GM12878 (cell line): ENCODE measurements at regions not wholly inside any gene's neighbourhood (a gene's known extent, or its start where the extent isn't known, plus 50 kb on each side); places are given as distances from the start of the nearest gene placed in this dataset.

Experiments used
- ATAC-seq: fragments of 200-7000 bp; cut with Tn5 transposase; 3 replicates; pipeline ENCODE4 v1.9.1; 2020; ENCODE audit warnings: mild to moderate bottlenecking, moderate library complexity
- BruUV-seq: library from RNA; stranded (reverse); fragments of 400-500 nt; replicated peaks from 2 replicates; lab custom pipeline; 2021; lab: Mats Ljungman, UMichigan
- CTCF ChIA-PET: fragments of 300-600 bp; sonication (Branson Sonifier 250); formaldehyde crosslinking; extraction: SDS; loops from one replicate; lab custom pipeline; 2021; ENCODE audit warnings: inconsistent platforms; lab: Yijun Ruan, JAX
- POLR2A ChIA-PET: fragments of 350-600 bp; formaldehyde crosslinking; extraction: SDS; loops from one replicate; lab custom pipeline; 2021; ENCODE audit warnings: inconsistent platforms; lab: Charles Lee
- RAD21 ChIA-PET: fragments of 300-600 bp; sonication (Branson Sonifier 250); formaldehyde crosslinking; loops from one replicate; lab custom pipeline; 2023; ENCODE audit warnings: antibody characterized with exemption; ENCODE audit not compliant: unreplicated experiment; lab: Charles Lee
- SMC1A ChIA-PET: fragments of 300-600 bp; sonication (Branson Sonifier 250); formaldehyde crosslinking; loops from one replicate; lab custom pipeline; 2023; ENCODE audit not compliant: unreplicated experiment, uncharacterized antibody; lab: Charles Lee
- DNase-seq: peaks from one replicate; pipeline ENCODE4 v3.0.0-alpha.2; 2011; ENCODE audit warnings: low read depth, low spot score
- FAIRE-seq: peaks from 3 replicates; lab custom pipeline; 2011; peaks lifted over from hg19 to GRCh38; lab: Jason Lieb, UNC
- H2AFZ ChIP-seq: 2 replicates; pipeline ENCODE4 v1.6.0; 2011; ENCODE audit warnings: low read depth, low read length, control low read depth; ENCODE audit not compliant: control insufficient read depth
- H3K27ac ChIP-seq: 2 replicates; pipeline ENCODE4 v1.5.1; 2011; ENCODE audit warnings: control low read depth; ENCODE audit not compliant: control insufficient read depth, insufficient read depth
- H3K27me3 ChIP-seq, 2 experiments: replicated peaks in 1 of 2; 2 replicates each; pipeline versions ENCODE4 v1.6.0 to v1.6.1; 2011; ENCODE audit warnings: low read length in 1 of 2; ENCODE audit not compliant: control insufficient read depth in 2 of 2, insufficient read depth in 2 of 2
- H3K36me3 ChIP-seq, 2 experiments: 2 replicates each; pipeline ENCODE4 v1.5.1; 2011; ENCODE audit warnings: low read length in 1 of 2; ENCODE audit not compliant: control insufficient read depth in 2 of 2, insufficient read depth in 2 of 2
- H3K4me1 ChIP-seq: 2 replicates; pipeline ENCODE4 v1.6.1; 2011; ENCODE audit warnings: mild to moderate bottlenecking, low read length, moderate library complexity, mixed read lengths; ENCODE audit not compliant: control insufficient read depth, insufficient read depth
- H3K4me2 ChIP-seq: 2 replicates; pipeline ENCODE4 v1.6.0; 2011; ENCODE audit warnings: control low read depth; ENCODE audit not compliant: control insufficient read depth, insufficient read depth
- H3K4me3 ChIP-seq: fragments of 200-600 bp; sonication (generic); 2 replicates; pipeline ENCODE4 v1.5.1; 2016
- H3K79me2 ChIP-seq: 2 replicates; pipeline ENCODE4 v1.6.0; 2011; ENCODE audit warnings: low read length; ENCODE audit not compliant: control insufficient read depth, insufficient read depth
- H3K9ac ChIP-seq: 2 replicates; pipeline ENCODE4 v1.8.0; 2011; ENCODE audit warnings: low read length, control low read depth, mixed read lengths; ENCODE audit not compliant: control insufficient read depth, insufficient read depth
- H3K9me3 ChIP-seq: replicated peaks from 3 replicates; pipeline ENCODE4 v1.5.1; 2011; ENCODE audit warnings: mild to moderate bottlenecking, low read length; ENCODE audit not compliant: control insufficient read depth, insufficient read depth
- H4K20me1 ChIP-seq: 2 replicates; pipeline ENCODE4 v1.6.0; 2011; ENCODE audit not compliant: control insufficient read depth, insufficient read depth
- BACH1 ChIP-seq: fragments of 450-650 bp; IDR thresholded peaks from 2 replicates; pipeline ENCODE4 v1.6.1; 2017; ENCODE audit warnings: mild to moderate bottlenecking, borderline replicate concordance
- MYB ChIP-seq: fragments of 150-350 bp; IDR thresholded peaks from 2 replicates; pipeline ENCODE4 v1.6.1; 2014; ENCODE audit warnings: mild to moderate bottlenecking, low read depth, low read length, borderline replicate concordance
- NBN ChIP-seq: fragments of 450-650 bp; IDR thresholded peaks from 2 replicates; pipeline ENCODE4 v1.6.1; 2016
- NR2C1 ChIP-seq: fragments of 450-650 bp; IDR thresholded peaks from 2 replicates; pipeline ENCODE4 v1.6.1; 2017; ENCODE audit warnings: antibody characterized with exemption, mild to moderate bottlenecking, moderate library complexity
- RAD21 ChIP-seq: IDR thresholded peaks from 2 replicates; pipeline ENCODE4 v1.6.1; 2011; ENCODE audit warnings: mild to moderate bottlenecking, low read depth, low read length, moderate library complexity; ENCODE audit not compliant: insufficient read depth
- WRNIP1 ChIP-seq: IDR thresholded peaks from 2 replicates; pipeline ENCODE4 v1.6.1; 2011; ENCODE audit warnings: low read depth, low read length, improper control_type of control experiment, borderline replicate concordance
- WGBS: methylation state at CpG from one replicate; pipeline ENCODE4 v1.1.6; 2016; ENCODE audit warnings: low lambda C conversion rate; ENCODE audit not compliant: insufficient replicate concordance, insufficient coverage; ENCODE audit errors: missing lambda C conversion rate; 5-methylcytosine and 5-hydroxymethylcytosine counted together
- in situ Hi-C: fragments of 300-500 bp; cut with MboI; formaldehyde crosslinking; loops from 9 replicates; pipeline ENCODE4 v1.14.3; 2018; ENCODE audit warnings: mixed read lengths
- intact Hi-C: fragments of 100-400 bp; cut with micrococcal nuclease; formaldehyde crosslinking; loops from one replicate; pipeline ENCODE4 v1.14.2; 2022; ENCODE audit not compliant: unreplicated experiment
- TF ChIP-seq, protein P1 (sequence below), 3 experiments: IDR thresholded peaks in 2 of 3; conservative IDR thresholded peaks in 1 of 3; 2 replicates each; pipeline ENCODE4 v1.5.1; 2011; ENCODE audit warnings: low read depth in 3 of 3, low read length in 3 of 3, mild to moderate bottlenecking in 3 of 3, control low read depth in 2 of 3, moderate library complexity in 2 of 3, inconsistent platforms in 1 of 3, mixed read lengths in 1 of 3; ENCODE audit not compliant: control insufficient read depth in 2 of 3, insufficient read depth in 1 of 3; ENCODE audit errors: extremely low read depth in 1 of 3

- CTCF ChIA-PET, result no interaction called here
- H4K20me1 ChIP-seq, result no peaks in the 10 kb centered on the region
- H3K9me3 ChIP-seq, result no peaks in the 10 kb centered on the region
- no peak overlapping the region for H3K4me2 ChIP-seq
- no peak for TF ChIP-seq BACH1
- no peak for TF ChIP-seq RAD21
- TF ChIP-seq, protein P1, sequence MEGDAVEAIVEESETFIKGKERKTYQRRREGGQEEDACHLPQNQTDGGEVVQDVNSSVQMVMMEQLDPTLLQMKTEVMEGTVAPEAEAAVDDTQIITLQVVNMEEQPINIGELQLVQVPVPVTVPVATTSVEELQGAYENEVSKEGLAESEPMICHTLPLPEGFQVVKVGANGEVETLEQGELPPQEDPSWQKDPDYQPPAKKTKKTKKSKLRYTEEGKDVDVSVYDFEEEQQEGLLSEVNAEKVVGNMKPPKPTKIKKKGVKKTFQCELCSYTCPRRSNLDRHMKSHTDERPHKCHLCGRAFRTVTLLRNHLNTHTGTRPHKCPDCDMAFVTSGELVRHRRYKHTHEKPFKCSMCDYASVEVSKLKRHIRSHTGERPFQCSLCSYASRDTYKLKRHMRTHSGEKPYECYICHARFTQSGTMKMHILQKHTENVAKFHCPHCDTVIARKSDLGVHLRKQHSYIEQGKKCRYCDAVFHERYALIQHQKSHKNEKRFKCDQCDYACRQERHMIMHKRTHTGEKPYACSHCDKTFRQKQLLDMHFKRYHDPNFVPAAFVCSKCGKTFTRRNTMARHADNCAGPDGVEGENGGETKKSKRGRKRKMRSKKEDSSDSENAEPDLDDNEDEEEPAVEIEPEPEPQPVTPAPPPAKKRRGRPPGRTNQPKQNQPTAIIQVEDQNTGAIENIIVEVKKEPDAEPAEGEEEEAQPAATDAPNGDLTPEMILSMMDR (IDR thresholded peaks at IDR 0.05 in 2 of 3, conservative IDR thresholded peaks at IDR 0.05 in 1 of 3; ENCODE audit: control insufficient read depth in 2 of 3, extremely low read depth in 1 of 3, insufficient read depth in 1 of 3, low read depth in 3 of 3, low read length in 3 of 3), result no peak
- TF ChIP-seq NR2C1, result no peak
- TF ChIP-seq WRNIP1, result no peak
- TF ChIP-seq MYB, result no peak
- TF ChIP-seq NBN, result no peak
- POLR2A ChIA-PET, result no interaction called here
- H3K9ac ChIP-seq, result no peak overlapping the region
- H3K27ac ChIP-seq, result no peak overlapping the region
- BruUV-seq, result no TSS peak
- FAIRE-seq (no peak), ATAC-seq (no peak), DNase-seq (no peak)
- H3K4me3 ChIP-seq, result no peak overlapping the region
- no peaks in the 10 kb centered on the region for H3K4me1 ChIP-seq
- in situ Hi-C loops, result no loop called here
- no peaks in the 10 kb centered on the region for H3K36me3 ChIP-seq
- SMC1A ChIA-PET, result no interaction called here
- intact Hi-C loops, result no loop called here
- peaks cover 0 to 2% of the 10 kb centered on the region in 2 experiments; a peak in 2 of 4 replicates for H3K27me3 ChIP-seq
- RAD21 ChIA-PET, result no interaction called here
- H2AFZ ChIP-seq, result no peak overlapping the region
- no peaks in the 10 kb centered on the region for H3K79me2 ChIP-seq
- WGBS, result 4% methylated on average over 2 of the region's 2 CpGs
These were observed 168.4 kb upstream of the KIF2A start for GRCh38 chr5:62137628-62138027.
